PC-9 (cell line): ENCODE measurements at regions not wholly inside any gene's neighbourhood (a gene's known extent, or its start where the extent isn't known, plus 50 kb on each side); places are given as distances from the start of the nearest gene placed in this dataset.

Experiments
- BruUV-seq: library from RNA; stranded (reverse); fragments of 400-500 nt; replicated peaks from 2 replicates; lab custom pipeline; 2021; lab: Mats Ljungman, UMichigan
- CTCF ChIA-PET: fragments of 300-600 bp; sonication (Branson Sonifier 250); formaldehyde crosslinking; loops from one replicate; lab custom pipeline; 2022; ENCODE audit warnings: antibody characterized with exemption; lab: Charles Lee
- POLR2A ChIA-PET: fragments of 300-600 bp; sonication (Branson Sonifier 250); formaldehyde crosslinking; loops from one replicate; lab custom pipeline; 2022; ENCODE audit warnings: antibody characterized with exemption; ENCODE audit not compliant: unreplicated experiment; lab: Charles Lee
- DNase-seq, 2 experiments: peaks; one replicate each; pipeline versions ENCODE4 v3.0.0 to v3.0.0-alpha.2; 2015 to 2022; ENCODE audit warnings: mixed read lengths in 1 of 2
- H2AFZ ChIP-seq: fragments of 200-600 bp; sonication (generic); 2 replicates; pipeline ENCODE4 v1.8.1; 2017; ENCODE audit warnings: antibody characterized with exemption
- H3F3A ChIP-seq: fragments of 200-600 bp; sonication (generic); 2 replicates; pipeline ENCODE4 v1.8.1; 2017; ENCODE audit warnings: antibody characterized with exemption, mild to moderate bottlenecking, low read depth; ENCODE audit not compliant: insufficient read depth
- H3K27ac ChIP-seq: fragments of 200-600 bp; sonication (generic); 2 replicates; pipeline ENCODE4 v1.6.1; 2016; ENCODE audit warnings: mixed run types
- H3K27me3 ChIP-seq: fragments of 200-600 bp; sonication (generic); 2 replicates; pipeline ENCODE4 v1.6.1; 2016; ENCODE audit warnings: low read depth, mixed run types; ENCODE audit not compliant: insufficient read depth
- H3K36me3 ChIP-seq: fragments of 200-600 bp; sonication (generic); 2 replicates; pipeline ENCODE4 v1.6.1; 2016; ENCODE audit warnings: low read depth, mixed run types
- H3K4me1 ChIP-seq: fragments of 200-600 bp; sonication (generic); replicated peaks from 2 replicates; pipeline ENCODE4 v1.6.1; 2016; ENCODE audit warnings: mixed run types; ENCODE audit not compliant: insufficient read depth
- H3K4me2 ChIP-seq: fragments of 200-600 bp; sonication (generic); 2 replicates; pipeline ENCODE4 v1.6.1; 2017; ENCODE audit warnings: mixed run types
- H3K4me3 ChIP-seq: fragments of 200-600 bp; sonication (generic); 2 replicates; pipeline ENCODE4 v1.6.1; 2016; ENCODE audit warnings: mixed run types
- H3K79me2 ChIP-seq: fragments of 200-600 bp; sonication (generic); 2 replicates; pipeline ENCODE4 v1.6.1; 2017; ENCODE audit warnings: low read depth, mixed run types
- H3K9me2 ChIP-seq: fragments of 200-600 bp; sonication (generic); 2 replicates; pipeline ENCODE4 v1.8.1; 2017; ENCODE audit warnings: mild to moderate bottlenecking; ENCODE audit not compliant: insufficient read depth
- H3K9me3 ChIP-seq: fragments of 200-600 bp; sonication (generic); 2 replicates; pipeline ENCODE4 v1.8.1; 2016; ENCODE audit warnings: low read depth; ENCODE audit not compliant: insufficient read depth
- H4K20me1 ChIP-seq: fragments of 200-600 bp; sonication (generic); 2 replicates; pipeline ENCODE4 v1.8.1; 2017; ENCODE audit not compliant: insufficient read depth
- EZH2 ChIP-seq: fragments of 200-600 bp; sonication (generic); IDR thresholded peaks from 2 replicates; pipeline ENCODE4 v1.8.0; 2017; ENCODE audit warnings: antibody characterized with exemption, low read depth
- intact Hi-C: fragments of 100-400 bp; cut with micrococcal nuclease; formaldehyde crosslinking; loops from one replicate; pipeline ENCODE4 v1.10.0; 2022; ENCODE audit not compliant: unreplicated experiment
- TF ChIP-seq, protein P1 (sequence below): fragments of 200-600 bp; sonication (generic); conservative IDR thresholded peaks from 2 replicates; pipeline ENCODE4 v1.6.1; 2017; ENCODE audit warnings: mixed run types, antibody characterized with exemption, mild to moderate bottlenecking, moderate library complexity

DNA sequence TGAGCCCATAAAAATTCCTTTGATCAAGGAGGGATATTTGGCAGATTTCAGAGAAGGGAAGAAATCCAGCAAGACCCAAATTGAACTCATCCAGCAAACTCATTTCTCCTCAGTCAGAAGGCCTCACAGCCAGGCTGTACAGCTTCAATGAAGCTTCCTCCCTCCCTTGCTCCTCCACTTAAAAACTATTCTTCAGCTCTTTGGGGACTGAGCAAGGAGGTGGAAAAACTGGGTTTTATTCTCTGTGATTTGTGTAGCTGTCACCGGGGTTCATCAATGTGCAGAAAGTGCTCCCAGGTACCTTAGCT is 158.7 kb upstream of the ZNF184 start:
- H3K27me3 ChIP-seq = no peaks in the 10 kb centered on the region
- peaks cover 20% of the 10 kb centered on the region for H3F3A ChIP-seq
- H3K9me2 ChIP-seq = no peaks in the 10 kb centered on the region
- no peaks in the 10 kb centered on the region for H4K20me1 ChIP-seq
- POLR2A ChIA-PET = interaction anchor here (0.7 kb wide), 1 partner anchor 22 kb away, joined by 6 read pairs; no protein-coding TSS in a partner anchor
- H2AFZ ChIP-seq = peak overlapping the region; percentile 80
- H3K4me3 ChIP-seq = peak overlapping the region; percentile 59
- 0 out of 2 replicates have a peak, but pooled peaks cover 11% of the 10 kb centered on the region for H3K4me1 ChIP-seq
- no peak for TF ChIP-seq EZH2
- TF ChIP-seq, protein P1, sequence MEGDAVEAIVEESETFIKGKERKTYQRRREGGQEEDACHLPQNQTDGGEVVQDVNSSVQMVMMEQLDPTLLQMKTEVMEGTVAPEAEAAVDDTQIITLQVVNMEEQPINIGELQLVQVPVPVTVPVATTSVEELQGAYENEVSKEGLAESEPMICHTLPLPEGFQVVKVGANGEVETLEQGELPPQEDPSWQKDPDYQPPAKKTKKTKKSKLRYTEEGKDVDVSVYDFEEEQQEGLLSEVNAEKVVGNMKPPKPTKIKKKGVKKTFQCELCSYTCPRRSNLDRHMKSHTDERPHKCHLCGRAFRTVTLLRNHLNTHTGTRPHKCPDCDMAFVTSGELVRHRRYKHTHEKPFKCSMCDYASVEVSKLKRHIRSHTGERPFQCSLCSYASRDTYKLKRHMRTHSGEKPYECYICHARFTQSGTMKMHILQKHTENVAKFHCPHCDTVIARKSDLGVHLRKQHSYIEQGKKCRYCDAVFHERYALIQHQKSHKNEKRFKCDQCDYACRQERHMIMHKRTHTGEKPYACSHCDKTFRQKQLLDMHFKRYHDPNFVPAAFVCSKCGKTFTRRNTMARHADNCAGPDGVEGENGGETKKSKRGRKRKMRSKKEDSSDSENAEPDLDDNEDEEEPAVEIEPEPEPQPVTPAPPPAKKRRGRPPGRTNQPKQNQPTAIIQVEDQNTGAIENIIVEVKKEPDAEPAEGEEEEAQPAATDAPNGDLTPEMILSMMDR = no peak
- intact Hi-C loops = loop anchor here (5.0 kb wide), 1 partner anchor 36 kb away; no protein-coding TSS in a partner anchor
- H3K79me2 ChIP-seq = no peaks in the 10 kb centered on the region
- CTCF ChIA-PET = interaction anchor here (0.6 kb wide), 1 partner anchor 14 kb away, joined by 3 read pairs; no protein-coding TSS in a partner anchor
- DNase-seq = no peak
- peak overlapping the region; percentile 76 for H3K4me2 ChIP-seq
- peaks cover 11% of the 10 kb centered on the region for H3K9me3 ChIP-seq
- no peak overlapping the region for H3K27ac ChIP-seq
- no peaks in the 10 kb centered on the region for H3K36me3 ChIP-seq
- no TSS peak for BruUV-seq

DNA sequence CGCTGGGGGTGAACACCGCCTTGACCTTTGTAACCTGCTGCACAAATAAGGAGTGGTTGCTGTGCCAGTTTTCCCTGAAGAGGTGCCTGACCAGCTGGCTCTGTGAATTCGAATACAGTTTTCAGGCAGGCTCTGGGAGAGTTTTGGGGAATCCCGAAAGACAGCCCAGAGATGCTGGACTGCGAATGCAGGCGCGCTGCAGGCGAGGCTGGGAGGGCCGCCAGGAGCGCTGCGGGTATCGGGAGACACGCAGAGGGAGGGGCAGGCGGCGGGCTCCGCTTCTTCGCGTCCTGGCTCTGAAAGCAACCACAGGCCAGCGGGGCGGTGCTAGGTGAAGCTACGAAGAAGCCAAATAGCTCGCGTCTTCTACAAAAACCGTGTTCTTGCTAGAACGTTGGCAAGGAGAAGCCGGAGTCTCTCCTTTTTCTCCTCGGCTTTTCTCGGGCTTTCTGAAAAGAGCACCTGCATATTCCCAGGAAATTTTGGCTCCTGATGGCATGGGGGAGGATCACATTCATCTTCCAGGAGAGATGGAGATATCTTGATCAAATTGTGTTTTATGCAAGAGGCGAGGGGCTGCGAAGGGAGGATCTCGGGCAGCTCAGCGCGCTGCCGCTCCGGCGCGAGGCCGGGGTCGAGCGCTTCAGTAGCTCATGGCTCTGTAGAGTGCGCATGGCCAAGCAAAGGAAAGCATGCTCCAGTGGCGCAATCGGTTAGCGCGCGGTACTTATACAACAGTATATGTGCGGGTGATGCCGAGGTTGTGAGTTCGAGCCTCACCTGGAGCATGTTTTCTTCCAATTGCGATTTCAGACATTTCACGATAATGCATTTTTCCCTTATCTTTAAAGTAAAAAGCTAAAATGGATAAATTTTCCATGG is 158.1 kb upstream of the ZNF184 start:
- Histone ChIP-seq H3K36me3 (no peaks in the 10 kb centered on the region), H3K79me2 (no peaks in the 10 kb centered on the region), H2AFZ (peak overlapping the region; percentile 80), H3K9me3 (peaks cover 11% of the 10 kb centered on the region), H4K20me1 (no peaks in the 10 kb centered on the region), H3K27ac (no peak overlapping the region), H3K4me3 (peak overlapping the region; percentile 59), H3K4me1 (0 out of 2 replicates have a peak, but pooled peaks cover 11% of the 10 kb centered on the region), H3F3A (peaks cover 20% of the 10 kb centered on the region), H3K4me2 (peak overlapping the region; percentile 76), H3K9me2 (no peaks in the 10 kb centered on the region), H3K27me3 (no peaks in the 10 kb centered on the region)
- intact Hi-C loops = loop anchor here (5.0 kb wide), 1 partner anchor 36 kb away; no protein-coding TSS in a partner anchor
- BruUV-seq = no TSS peak
- POLR2A ChIA-PET = interaction anchor here (0.6 to 0.7 kb wide), 2 partner anchors 22 to 382 kb away, joined by 4 to 6 read pairs; no protein-coding TSS in a partner anchor
- CTCF ChIA-PET = interaction anchor here (0.6 to 1.0 kb wide), 2 partner anchors 13 to 14 kb away, joined by 3 read pairs; no protein-coding TSS in a partner anchor
- peak; percentile 62 to 73 for DNase-seq
- TF ChIP-seq, protein P1 = no peak
- no peak for TF ChIP-seq EZH2

- intact Hi-C loops = no loop called here
- Histone ChIP-seq H2AFZ (no peak overlapping the region), H3K9me2 (no peaks in the 10 kb centered on the region), H3K4me2 (no peak overlapping the region), H3K27ac (no peak overlapping the region), H3K4me1 (no peaks in the 10 kb centered on the region), H3K27me3 (no peaks in the 10 kb centered on the region), H3K36me3 (no peaks in the 10 kb centered on the region), H3K9me3 (no peaks in the 10 kb centered on the region), H3K79me2 (no peaks in the 10 kb centered on the region), H3F3A (no peaks in the 10 kb centered on the region), H4K20me1 (no peaks in the 10 kb centered on the region), H3K4me3 (no peak overlapping the region)
- TF ChIP-seq, protein P1 = no peak
- TF ChIP-seq EZH2 = no peak
- no TSS peak for BruUV-seq
- CTCF ChIA-PET = no interaction called here
- no peak for DNase-seq
- POLR2A ChIA-PET = no interaction called here
These were observed 151.9 kb upstream of the ZNF184 start for GRCh38 chr6:27624694-27625262.
